ENCODE measurements at regions not wholly inside any gene's neighbourhood (a gene's known extent, or its start where the extent isn't known, plus 50 kb on each side); places are given as distances from the start of the nearest gene placed in this dataset.
"Not testable (repeated sequence)": the region's sequence is repeated elsewhere in the genome, so short reads cannot be mapped to it uniquely, and the experiment has no call there.

- no peak for DNase-seq
Observed at GRCh38 chr5:131001507-131001906, 163.5 kb downstream of the HINT1 start.

- DNase-seq, result no peak
Observed at GRCh38 chr5:131000289-131000688, 164.8 kb downstream of the HINT1 start.

GRCh38 chr5:130996720-130997119 lies 168.3 kb downstream of the HINT1 start:
- DNase-seq, result not testable (repeated sequence)

- no peak for DNase-seq
Observed at GRCh38 chr5:130995851-130996250, 169.2 kb downstream of the HINT1 start.

- no peak for DNase-seq
Observed at GRCh38 chr5:130995254-130995515, 169.9 kb downstream of the HINT1 start.

GRCh38 chr5:130994496-130995253 lies 170.4 kb downstream of the HINT1 start:
- no peak for DNase-seq

- no peak for DNase-seq
Observed at GRCh38 chr5:130992621-130993020, 172.4 kb downstream of the HINT1 start.

- peak; percentile 4 for DNase-seq
Observed at GRCh38 chr5:130992095-130992494, 173.0 kb downstream of the HINT1 start.

GRCh38 chr5:130985776-130986175 lies 179.3 kb downstream of the HINT1 start:
- DNase-seq, result no peak

GRCh38 chr5:130981663-130982062 lies 183.4 kb downstream of the HINT1 start:
- DNase-seq, result no peak

- DNase-seq, result no peak
Observed at GRCh38 chr5:130978475-130978874, 186.6 kb downstream of the HINT1 start.

GRCh38 chr5:130976493-130976892 lies 188.6 kb downstream of the HINT1 start:
- DNase-seq, result no peak

- no peak for DNase-seq
Observed at GRCh38 chr5:130975847-130976246, 189.2 kb downstream of the HINT1 start.

GRCh38 chr5:130975299-130975698 lies 189.8 kb downstream of the HINT1 start:
- DNase-seq, result no peak

GRCh38 chr5:130974021-130974683 lies 190.9 kb downstream of the HINT1 start:
- DNase-seq, result no peak

GRCh38 chr5:130966990-130967525 lies 198.0 kb downstream of the HINT1 start:
- no peak for DNase-seq

GRCh38 chr5:130965920-130966319 lies 199.1 kb downstream of the HINT1 start:
- no peak for DNase-seq

GRCh38 chr5:130965360-130965759 lies 199.7 kb downstream of the HINT1 start:
- no peak for DNase-seq

- no peak for DNase-seq
Observed at GRCh38 chr5:130964231-130965202, 200.5 kb downstream of the HINT1 start.

- no peak for DNase-seq
Observed at GRCh38 chr5:130963798-130964197, 201.3 kb downstream of the HINT1 start.

GRCh38 chr5:130957151-130957550 lies 207.9 kb downstream of the HINT1 start:
- no peak for DNase-seq

- DNase-seq, result no peak
Observed at GRCh38 chr5:130955041-130955440, 210.0 kb downstream of the HINT1 start.

GRCh38 chr5:130954336-130954735 lies 210.7 kb downstream of the HINT1 start:
- DNase-seq, result no peak

Data from EL (cell line).